ENCODE measurements at regions not wholly inside any gene's neighbourhood (a gene's known extent, or its start where the extent isn't known, plus 50 kb on each side); places are given as distances from the start of the nearest gene placed in this dataset.

DNA sequence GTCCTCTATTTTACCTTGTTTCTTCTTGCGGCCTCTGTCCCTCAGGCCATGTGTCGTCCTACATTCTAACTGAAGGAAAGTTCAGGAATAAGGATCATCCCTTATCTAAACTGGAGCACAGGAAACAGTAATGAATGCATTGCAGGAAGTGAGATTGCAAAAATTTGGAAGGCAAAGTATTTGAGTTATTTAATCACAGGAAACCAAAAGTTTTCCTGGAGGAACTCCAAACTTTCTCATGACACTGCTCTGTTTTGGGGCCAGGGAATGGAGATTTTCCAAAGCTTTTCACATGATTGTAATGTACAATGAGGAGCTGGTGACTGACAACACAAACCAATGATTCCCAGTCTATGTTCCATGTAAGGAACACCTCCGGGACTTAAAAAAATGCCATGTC is 57.8 kb upstream of the PLSCR4 start (continued):
- TF ChIP-seq, protein P1, sequence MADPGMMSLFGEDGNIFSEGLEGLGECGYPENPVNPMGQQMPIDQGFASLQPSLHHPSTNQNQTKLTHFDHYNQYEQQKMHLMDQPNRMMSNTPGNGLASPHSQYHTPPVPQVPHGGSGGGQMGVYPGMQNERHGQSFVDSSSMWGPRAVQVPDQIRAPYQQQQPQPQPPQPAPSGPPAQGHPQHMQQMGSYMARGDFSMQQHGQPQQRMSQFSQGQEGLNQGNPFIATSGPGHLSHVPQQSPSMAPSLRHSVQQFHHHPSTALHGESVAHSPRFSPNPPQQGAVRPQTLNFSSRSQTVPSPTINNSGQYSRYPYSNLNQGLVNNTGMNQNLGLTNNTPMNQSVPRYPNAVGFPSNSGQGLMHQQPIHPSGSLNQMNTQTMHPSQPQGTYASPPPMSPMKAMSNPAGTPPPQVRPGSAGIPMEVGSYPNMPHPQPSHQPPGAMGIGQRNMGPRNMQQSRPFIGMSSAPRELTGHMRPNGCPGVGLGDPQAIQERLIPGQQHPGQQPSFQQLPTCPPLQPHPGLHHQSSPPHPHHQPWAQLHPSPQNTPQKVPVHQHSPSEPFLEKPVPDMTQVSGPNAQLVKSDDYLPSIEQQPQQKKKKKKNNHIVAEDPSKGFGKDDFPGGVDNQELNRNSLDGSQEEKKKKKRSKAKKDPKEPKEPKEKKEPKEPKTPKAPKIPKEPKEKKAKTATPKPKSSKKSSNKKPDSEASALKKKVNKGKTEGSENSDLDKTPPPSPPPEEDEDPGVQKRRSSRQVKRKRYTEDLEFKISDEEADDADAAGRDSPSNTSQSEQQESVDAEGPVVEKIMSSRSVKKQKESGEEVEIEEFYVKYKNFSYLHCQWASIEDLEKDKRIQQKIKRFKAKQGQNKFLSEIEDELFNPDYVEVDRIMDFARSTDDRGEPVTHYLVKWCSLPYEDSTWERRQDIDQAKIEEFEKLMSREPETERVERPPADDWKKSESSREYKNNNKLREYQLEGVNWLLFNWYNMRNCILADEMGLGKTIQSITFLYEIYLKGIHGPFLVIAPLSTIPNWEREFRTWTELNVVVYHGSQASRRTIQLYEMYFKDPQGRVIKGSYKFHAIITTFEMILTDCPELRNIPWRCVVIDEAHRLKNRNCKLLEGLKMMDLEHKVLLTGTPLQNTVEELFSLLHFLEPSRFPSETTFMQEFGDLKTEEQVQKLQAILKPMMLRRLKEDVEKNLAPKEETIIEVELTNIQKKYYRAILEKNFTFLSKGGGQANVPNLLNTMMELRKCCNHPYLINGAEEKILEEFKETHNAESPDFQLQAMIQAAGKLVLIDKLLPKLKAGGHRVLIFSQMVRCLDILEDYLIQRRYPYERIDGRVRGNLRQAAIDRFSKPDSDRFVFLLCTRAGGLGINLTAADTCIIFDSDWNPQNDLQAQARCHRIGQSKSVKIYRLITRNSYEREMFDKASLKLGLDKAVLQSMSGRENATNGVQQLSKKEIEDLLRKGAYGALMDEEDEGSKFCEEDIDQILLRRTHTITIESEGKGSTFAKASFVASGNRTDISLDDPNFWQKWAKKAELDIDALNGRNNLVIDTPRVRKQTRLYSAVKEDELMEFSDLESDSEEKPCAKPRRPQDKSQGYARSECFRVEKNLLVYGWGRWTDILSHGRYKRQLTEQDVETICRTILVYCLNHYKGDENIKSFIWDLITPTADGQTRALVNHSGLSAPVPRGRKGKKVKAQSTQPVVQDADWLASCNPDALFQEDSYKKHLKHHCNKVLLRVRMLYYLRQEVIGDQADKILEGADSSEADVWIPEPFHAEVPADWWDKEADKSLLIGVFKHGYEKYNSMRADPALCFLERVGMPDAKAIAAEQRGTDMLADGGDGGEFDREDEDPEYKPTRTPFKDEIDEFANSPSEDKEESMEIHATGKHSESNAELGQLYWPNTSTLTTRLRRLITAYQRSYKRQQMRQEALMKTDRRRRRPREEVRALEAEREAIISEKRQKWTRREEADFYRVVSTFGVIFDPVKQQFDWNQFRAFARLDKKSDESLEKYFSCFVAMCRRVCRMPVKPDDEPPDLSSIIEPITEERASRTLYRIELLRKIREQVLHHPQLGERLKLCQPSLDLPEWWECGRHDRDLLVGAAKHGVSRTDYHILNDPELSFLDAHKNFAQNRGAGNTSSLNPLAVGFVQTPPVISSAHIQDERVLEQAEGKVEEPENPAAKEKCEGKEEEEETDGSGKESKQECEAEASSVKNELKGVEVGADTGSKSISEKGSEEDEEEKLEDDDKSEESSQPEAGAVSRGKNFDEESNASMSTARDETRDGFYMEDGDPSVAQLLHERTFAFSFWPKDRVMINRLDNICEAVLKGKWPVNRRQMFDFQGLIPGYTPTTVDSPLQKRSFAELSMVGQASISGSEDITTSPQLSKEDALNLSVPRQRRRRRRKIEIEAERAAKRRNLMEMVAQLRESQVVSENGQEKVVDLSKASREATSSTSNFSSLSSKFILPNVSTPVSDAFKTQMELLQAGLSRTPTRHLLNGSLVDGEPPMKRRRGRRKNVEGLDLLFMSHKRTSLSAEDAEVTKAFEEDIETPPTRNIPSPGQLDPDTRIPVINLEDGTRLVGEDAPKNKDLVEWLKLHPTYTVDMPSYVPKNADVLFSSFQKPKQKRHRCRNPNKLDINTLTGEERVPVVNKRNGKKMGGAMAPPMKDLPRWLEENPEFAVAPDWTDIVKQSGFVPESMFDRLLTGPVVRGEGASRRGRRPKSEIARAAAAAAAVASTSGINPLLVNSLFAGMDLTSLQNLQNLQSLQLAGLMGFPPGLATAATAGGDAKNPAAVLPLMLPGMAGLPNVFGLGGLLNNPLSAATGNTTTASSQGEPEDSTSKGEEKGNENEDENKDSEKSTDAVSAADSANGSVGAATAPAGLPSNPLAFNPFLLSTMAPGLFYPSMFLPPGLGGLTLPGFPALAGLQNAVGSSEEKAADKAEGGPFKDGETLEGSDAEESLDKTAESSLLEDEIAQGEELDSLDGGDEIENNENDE (IDR thresholded peaks at IDR 0.05; ENCODE audit: insufficient replicate concordance, low read length), result no peak
- TF ChIP-seq CBX5 (IDR thresholded peaks at IDR 0.05; ENCODE audit: low read depth, low read length) (no peak), JUN (IDR thresholded peaks at IDR 0.05; ENCODE audit: low read depth, low read length) (no peak), BCL11A (IDR thresholded peaks at IDR 0.05; ENCODE audit: low read depth in 2 of 2, low read length in 2 of 2) (no peak), EZH2 (IDR thresholded peaks at IDR 0.05; ENCODE audit: low read depth, low read length, severe bottlenecking) (no peak), SP1 (IDR thresholded peaks at IDR 0.05; ENCODE audit: low read depth, low read length) (no peak), CREB1 (IDR thresholded peaks at IDR 0.05) (no peak), NRF1 (IDR thresholded peaks at IDR 0.05; ENCODE audit: low read depth, low read length) (no peak), BACH1 (IDR thresholded peaks at IDR 0.05; ENCODE audit: low read length) (no peak), TBP (IDR thresholded peaks at IDR 0.05; ENCODE audit: low read depth, low read length) (no peak)
- TF ChIP-seq, protein P2, sequence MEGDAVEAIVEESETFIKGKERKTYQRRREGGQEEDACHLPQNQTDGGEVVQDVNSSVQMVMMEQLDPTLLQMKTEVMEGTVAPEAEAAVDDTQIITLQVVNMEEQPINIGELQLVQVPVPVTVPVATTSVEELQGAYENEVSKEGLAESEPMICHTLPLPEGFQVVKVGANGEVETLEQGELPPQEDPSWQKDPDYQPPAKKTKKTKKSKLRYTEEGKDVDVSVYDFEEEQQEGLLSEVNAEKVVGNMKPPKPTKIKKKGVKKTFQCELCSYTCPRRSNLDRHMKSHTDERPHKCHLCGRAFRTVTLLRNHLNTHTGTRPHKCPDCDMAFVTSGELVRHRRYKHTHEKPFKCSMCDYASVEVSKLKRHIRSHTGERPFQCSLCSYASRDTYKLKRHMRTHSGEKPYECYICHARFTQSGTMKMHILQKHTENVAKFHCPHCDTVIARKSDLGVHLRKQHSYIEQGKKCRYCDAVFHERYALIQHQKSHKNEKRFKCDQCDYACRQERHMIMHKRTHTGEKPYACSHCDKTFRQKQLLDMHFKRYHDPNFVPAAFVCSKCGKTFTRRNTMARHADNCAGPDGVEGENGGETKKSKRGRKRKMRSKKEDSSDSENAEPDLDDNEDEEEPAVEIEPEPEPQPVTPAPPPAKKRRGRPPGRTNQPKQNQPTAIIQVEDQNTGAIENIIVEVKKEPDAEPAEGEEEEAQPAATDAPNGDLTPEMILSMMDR (IDR thresholded peaks at IDR 0.05; ENCODE audit: control extremely low read depth in 1 of 3, insufficient read depth in 1 of 3, low read depth in 1 of 3, low read length in 3 of 3), result no peak
